DOHH2 (cell line): ENCODE measurements at regions not wholly inside any gene's neighbourhood (a gene's known extent, or its start where the extent isn't known, plus 50 kb on each side); places are given as distances from the start of the nearest gene placed in this dataset.

ENCODE experiments used
- H3F3A ChIP-seq: fragments of 200-600 bp; sonication (generic), shearing (Covaris generic); 2 replicates; pipeline ENCODE4 v1.6.0; 2016; ENCODE audit warnings: antibody characterized with exemption, mild to moderate bottlenecking; ENCODE audit not compliant: control insufficient read depth, insufficient read depth
- H3K27ac ChIP-seq: fragments of 200-600 bp; sonication (generic); 2 replicates; pipeline ENCODE4 v1.5.1; 2014; ENCODE audit warnings: low read depth, mild to moderate bottlenecking, low read length, moderate library complexity
- H3K27me3 ChIP-seq: fragments of 200-600 bp; sonication (generic); 2 replicates; pipeline ENCODE4 v1.6.1; 2014; ENCODE audit warnings: mild to moderate bottlenecking, low read length, mixed read lengths; ENCODE audit not compliant: control insufficient read depth
- H3K36me3 ChIP-seq: fragments of 200-600 bp; sonication (generic); 2 replicates; pipeline ENCODE4 v1.6.1; 2014; ENCODE audit warnings: mild to moderate bottlenecking, low read length, moderate library complexity, mixed read lengths; ENCODE audit not compliant: control insufficient read depth
- H3K4me1 ChIP-seq: fragments of 200-600 bp; sonication (generic); 2 replicates; pipeline ENCODE4 v1.6.1; 2014; ENCODE audit warnings: mild to moderate bottlenecking, low read length, mixed read lengths; ENCODE audit not compliant: control insufficient read depth
- H3K4me2 ChIP-seq: fragments of 200-600 bp; sonication (generic); 2 replicates; pipeline ENCODE4 v1.6.0; 2014; ENCODE audit warnings: mild to moderate bottlenecking, low read length, moderate library complexity
- H3K4me3 ChIP-seq: fragments of 200-600 bp; sonication (generic); 2 replicates; pipeline ENCODE4 v1.5.1; 2014; ENCODE audit warnings: mild to moderate bottlenecking, low read length, mixed read lengths
- H3K79me2 ChIP-seq: fragments of 200-600 bp; sonication (generic); 2 replicates; pipeline ENCODE4 v1.6.1; 2014; ENCODE audit warnings: mild to moderate bottlenecking, low read length, mixed read lengths; ENCODE audit not compliant: control insufficient read depth
- H3K9me2 ChIP-seq: fragments of 200-600 bp; sonication (generic); replicated peaks from 2 replicates; pipeline ENCODE4 v1.6.1; 2014; ENCODE audit warnings: mild to moderate bottlenecking, low read length, mixed read lengths; ENCODE audit not compliant: control insufficient read depth
- H3K9me3 ChIP-seq: fragments of 200-600 bp; sonication (generic); 2 replicates; pipeline ENCODE4 v1.6.1; 2014; ENCODE audit warnings: antibody characterized with exemption, low read length, mixed read lengths; ENCODE audit not compliant: control insufficient read depth, insufficient read depth
- H4K20me1 ChIP-seq: fragments of 200-600 bp; sonication (generic); 2 replicates; pipeline ENCODE4 v1.6.0; 2014; ENCODE audit warnings: low read depth, mild to moderate bottlenecking, antibody characterized with exemption, low read length, moderate library complexity; ENCODE audit not compliant: control insufficient read depth, insufficient read depth
- EZH2phosphoT487 ChIP-seq: fragments of 200-600 bp; sonication (generic); IDR thresholded peaks from 2 replicates; pipeline ENCODE4 v1.6.1; 2017; ENCODE audit warnings: borderline replicate concordance, mild to moderate bottlenecking, antibody characterized with exemption, low read length, moderate library complexity, mixed read lengths
- TF ChIP-seq, protein P1 (sequence below): fragments of 200-600 bp; sonication (generic); IDR thresholded peaks from one replicate; pipeline ENCODE4 v1.5.1; 2014; ENCODE audit warnings: antibody characterized with exemption, mild to moderate bottlenecking, low read depth, low read length; ENCODE audit not compliant: poor library complexity, severe bottlenecking

- no peaks in the 10 kb centered on the region for H3K36me3 ChIP-seq
- no peak overlapping the region for H3K27ac ChIP-seq
- H3K79me2 ChIP-seq = no peaks in the 10 kb centered on the region
- no peaks in the 10 kb centered on the region for H3K9me3 ChIP-seq
- H3K4me1 ChIP-seq = no peaks in the 10 kb centered on the region
- H3F3A ChIP-seq = no peaks in the 10 kb centered on the region
- no peaks in the 10 kb centered on the region for H3K9me2 ChIP-seq
- no peak overlapping the region for H3K4me2 ChIP-seq
- H3K4me3 ChIP-seq = no peak overlapping the region
- no peaks in the 10 kb centered on the region for H4K20me1 ChIP-seq
- H3K27me3 ChIP-seq = no peaks in the 10 kb centered on the region
- TF ChIP-seq EZH2phosphoT487 = no peak
- TF ChIP-seq, protein P1, sequence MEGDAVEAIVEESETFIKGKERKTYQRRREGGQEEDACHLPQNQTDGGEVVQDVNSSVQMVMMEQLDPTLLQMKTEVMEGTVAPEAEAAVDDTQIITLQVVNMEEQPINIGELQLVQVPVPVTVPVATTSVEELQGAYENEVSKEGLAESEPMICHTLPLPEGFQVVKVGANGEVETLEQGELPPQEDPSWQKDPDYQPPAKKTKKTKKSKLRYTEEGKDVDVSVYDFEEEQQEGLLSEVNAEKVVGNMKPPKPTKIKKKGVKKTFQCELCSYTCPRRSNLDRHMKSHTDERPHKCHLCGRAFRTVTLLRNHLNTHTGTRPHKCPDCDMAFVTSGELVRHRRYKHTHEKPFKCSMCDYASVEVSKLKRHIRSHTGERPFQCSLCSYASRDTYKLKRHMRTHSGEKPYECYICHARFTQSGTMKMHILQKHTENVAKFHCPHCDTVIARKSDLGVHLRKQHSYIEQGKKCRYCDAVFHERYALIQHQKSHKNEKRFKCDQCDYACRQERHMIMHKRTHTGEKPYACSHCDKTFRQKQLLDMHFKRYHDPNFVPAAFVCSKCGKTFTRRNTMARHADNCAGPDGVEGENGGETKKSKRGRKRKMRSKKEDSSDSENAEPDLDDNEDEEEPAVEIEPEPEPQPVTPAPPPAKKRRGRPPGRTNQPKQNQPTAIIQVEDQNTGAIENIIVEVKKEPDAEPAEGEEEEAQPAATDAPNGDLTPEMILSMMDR = no peak
Measured at GRCh38 chr5:125813221-125813974, 609.8 kb upstream of the GRAMD2B start.

GRCh38 chr5:125814119-125814518 lies 609.1 kb upstream of the GRAMD2B start:
- Histone ChIP-seq H3K79me2 (no peaks in the 10 kb centered on the region), H3K9me2 (no peaks in the 10 kb centered on the region), H3K9me3 (no peaks in the 10 kb centered on the region), H3F3A (no peaks in the 10 kb centered on the region), H3K27ac (no peak overlapping the region), H3K4me3 (no peak overlapping the region), H3K27me3 (no peaks in the 10 kb centered on the region), H3K4me2 (no peak overlapping the region), H3K36me3 (no peaks in the 10 kb centered on the region), H4K20me1 (no peaks in the 10 kb centered on the region), H3K4me1 (no peaks in the 10 kb centered on the region)
- TF ChIP-seq, protein P1 = no peak
- no peak for TF ChIP-seq EZH2phosphoT487

GRCh38 chr5:125823572-125823971 lies 599.6 kb upstream of the GRAMD2B start:
- H3K36me3 ChIP-seq = no peaks in the 10 kb centered on the region
- H3K27me3 ChIP-seq = no peaks in the 10 kb centered on the region
- H3F3A ChIP-seq = no peaks in the 10 kb centered on the region
- H3K4me1 ChIP-seq = no peaks in the 10 kb centered on the region; the same call in 1 of the 2 replicates
- no peaks in the 10 kb centered on the region for H4K20me1 ChIP-seq
- no peak overlapping the region for H3K4me2 ChIP-seq
- no peak overlapping the region for H3K4me3 ChIP-seq
- H3K79me2 ChIP-seq = no peaks in the 10 kb centered on the region
- TF ChIP-seq EZH2phosphoT487 = no peak
- TF ChIP-seq, protein P1 = no peak
- H3K9me3 ChIP-seq = no peaks in the 10 kb centered on the region
- H3K27ac ChIP-seq = no peak overlapping the region
- no peaks in the 10 kb centered on the region for H3K9me2 ChIP-seq
